Neuronal stem cell (in vitro differentiated cells): ENCODE measurements at regions not wholly inside any gene's neighbourhood (a gene's known extent, or its start where the extent isn't known, plus 50 kb on each side); places are given as distances from the start of the nearest gene placed in this dataset.

Source experiments
- DNase-seq: peaks from one replicate; pipeline ENCODE4 v3.0.0-alpha.2; 2013; ENCODE audit warnings: low spot score
- H2AFZ ChIP-seq: one replicate; pipeline ENCODE4 v1.6.1; 2013; ENCODE audit warnings: mild to moderate bottlenecking, low read length, inconsistent platforms
- H2AK5ac ChIP-seq: 2 replicates; pipeline ENCODE4 v1.6.1; 2013; ENCODE audit warnings: low read depth, mild to moderate bottlenecking, inconsistent platforms, low read length, moderate library complexity, mixed read lengths
- H2BK120ac ChIP-seq: 2 replicates; pipeline ENCODE4 v1.6.1; 2013; ENCODE audit warnings: low read depth, mild to moderate bottlenecking, inconsistent platforms, low read length, moderate library complexity, mixed read lengths
- H2BK12ac ChIP-seq: one replicate; pipeline ENCODE4 v1.6.1; 2013; ENCODE audit warnings: low read length, inconsistent platforms
- H2BK15ac ChIP-seq: 2 replicates; pipeline ENCODE4 v1.6.1; 2013; ENCODE audit warnings: mild to moderate bottlenecking, low read length, inconsistent platforms, mixed read lengths
- H2BK5ac ChIP-seq: one replicate; pipeline ENCODE4 v1.6.1; 2013; ENCODE audit warnings: inconsistent platforms, mild to moderate bottlenecking, low read length, moderate library complexity
- H3K14ac ChIP-seq: one replicate; pipeline ENCODE4 v1.6.1; 2013; ENCODE audit warnings: low read length, inconsistent platforms
- H3K18ac ChIP-seq: 2 replicates; pipeline ENCODE4 v1.6.1; 2013; ENCODE audit warnings: low read length, inconsistent platforms
- H3K23ac ChIP-seq: 2 replicates; pipeline ENCODE4 v1.6.1; 2013; ENCODE audit warnings: low read depth, mild to moderate bottlenecking, mixed read lengths, low read length, inconsistent platforms; ENCODE audit not compliant: poor library complexity
- H3K27ac ChIP-seq: replicated peaks from 3 replicates; pipeline ENCODE4 v1.5.1; 2013; ENCODE audit warnings: low read length, inconsistent platforms
- H3K27me3 ChIP-seq, 3 experiments: 2 replicates each; pipeline ENCODE4 v1.6.1; 2013; ENCODE audit warnings: low read length in 3 of 3, mild to moderate bottlenecking in 2 of 3, inconsistent platforms in 1 of 3, low read depth in 1 of 3, mixed read lengths in 1 of 3, moderate library complexity in 1 of 3; ENCODE audit not compliant: control insufficient read depth in 3 of 3, insufficient read depth in 3 of 3
- H3K36me3 ChIP-seq, 2 donors: replicated peaks in 1 of 2; 2 replicates each; pipeline ENCODE4 v1.6.1; 2013; ENCODE audit warnings: low read length in 2 of 2; ENCODE audit not compliant: control insufficient read depth in 2 of 2, insufficient read depth in 2 of 2
- H3K4ac ChIP-seq: 2 replicates; pipeline ENCODE4 v1.6.1; 2013; ENCODE audit warnings: inconsistent platforms, mild to moderate bottlenecking, low read length, moderate library complexity
- H3K4me1 ChIP-seq, 2 donors: 1 replicate in 1 of 2; 2 replicates in 1 of 2; pipeline ENCODE4 v1.6.1; 2013; ENCODE audit warnings: low read length in 2 of 2, low read depth in 1 of 2; ENCODE audit not compliant: control insufficient read depth in 2 of 2, insufficient read depth in 1 of 2
- H3K4me2 ChIP-seq: one replicate; pipeline ENCODE4 v1.6.1; 2013; ENCODE audit warnings: mild to moderate bottlenecking, low read length, inconsistent platforms; ENCODE audit not compliant: insufficient read depth, poor library complexity, severe bottlenecking
- H3K4me3 ChIP-seq, 2 donors: 2 replicates each; pipeline ENCODE4 v1.5.1; 2013; ENCODE audit warnings: low read length in 2 of 2, mild to moderate bottlenecking in 2 of 2, inconsistent platforms in 1 of 2, moderate library complexity in 1 of 2
- H3K79me1 ChIP-seq: one replicate; pipeline ENCODE4 v1.6.1; 2013; ENCODE audit warnings: low read depth, mild to moderate bottlenecking, inconsistent platforms, low read length, moderate library complexity
- H3K9ac ChIP-seq: one replicate; pipeline ENCODE4 v1.6.1; 2013; ENCODE audit warnings: mild to moderate bottlenecking, low read depth, low read length, inconsistent platforms; ENCODE audit not compliant: poor library complexity
- H3K9me3 ChIP-seq, 2 donors: replicated peaks in 1 of 2; 2 replicates each; pipeline versions ENCODE3 to v1.6.1; 2013; ENCODE audit warnings: low read length in 2 of 2, mild to moderate bottlenecking in 2 of 2, inconsistent platforms in 1 of 2, low read depth in 1 of 2, mixed read lengths in 1 of 2, moderate library complexity in 1 of 2; ENCODE audit not compliant: control insufficient read depth in 2 of 2, insufficient read depth in 1 of 2
- H4K8ac ChIP-seq: one replicate; pipeline ENCODE4 v1.6.1; 2013; ENCODE audit warnings: low read depth, mild to moderate bottlenecking, inconsistent platforms, low read length, moderate library complexity
- H4K91ac ChIP-seq: one replicate; pipeline ENCODE4 v1.6.1; 2013; ENCODE audit warnings: low read length, low read depth, mild to moderate bottlenecking, inconsistent platforms; ENCODE audit not compliant: poor library complexity
- WGBS, 2 donors: extraction: QIAGEN DNeasy Blood & Tissue Kit; methylation state at CpG; one replicate each; pipeline ENCODE4 v1.1.7; 2013; ENCODE audit warnings: missing lambda C conversion rate in 2 of 2, mixed read lengths in 1 of 2; ENCODE audit not compliant: insufficient read length in 2 of 2, insufficient replicate concordance in 1 of 2; ENCODE audit errors: extremely low coverage in 2 of 2; 5-methylcytosine and 5-hydroxymethylcytosine counted together

DNA sequence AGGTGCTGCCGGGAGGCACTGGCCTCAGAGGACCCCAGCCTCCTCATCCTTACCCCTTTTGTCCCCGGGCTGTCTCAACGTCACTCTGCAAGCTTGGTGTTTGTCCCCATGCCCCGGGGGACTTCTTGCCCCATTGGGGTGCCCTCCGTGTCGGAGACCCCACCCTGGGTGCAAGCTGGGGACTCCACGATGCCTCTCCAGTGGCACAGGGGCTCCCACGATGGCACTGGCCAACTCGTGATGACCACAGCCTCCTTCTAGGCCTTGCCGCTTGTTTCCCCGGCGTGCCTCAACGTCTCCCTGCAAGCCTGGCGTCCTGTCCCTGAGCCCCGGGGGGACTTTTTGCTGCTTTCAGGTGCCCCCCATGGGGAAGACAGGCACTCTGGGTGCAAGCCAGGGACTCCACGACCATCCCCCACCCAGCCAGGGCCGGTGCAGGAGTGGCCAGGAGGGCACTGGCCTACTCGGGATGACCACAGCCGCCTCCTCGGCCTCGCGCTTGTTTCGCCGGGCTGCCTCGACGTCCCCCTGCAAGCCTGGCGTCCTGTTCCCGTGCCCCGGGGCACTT, 237.0 kb downstream of the TUBA3C start:
- no peak overlapping the region for H4K91ac ChIP-seq
- no peak overlapping the region for H3K9ac ChIP-seq
- H3K36me3 ChIP-seq = no peaks in the 10 kb centered on the region
- H4K8ac ChIP-seq = no peak overlapping the region
- no peak overlapping the region for H2AK5ac ChIP-seq
- H3K27me3 ChIP-seq = no peaks in the 10 kb centered on the region
- H3K9me3 ChIP-seq = peaks cover 0 to 42% of the 10 kb centered on the region in 2 donors
- H3K27ac ChIP-seq = no peak overlapping the region
- no peak overlapping the region for H2AFZ ChIP-seq
- no peak overlapping the region for H2BK12ac ChIP-seq
- WGBS, 2 donors = no CpG with 5 or more reads among the region's 29 CpGs
- no peak overlapping the region for H3K4me3 ChIP-seq
- no peaks in the 10 kb centered on the region for H3K79me1 ChIP-seq
- no peaks in the 10 kb centered on the region for H3K4me1 ChIP-seq
- H3K18ac ChIP-seq = no peak overlapping the region
- no peak overlapping the region for H2BK120ac ChIP-seq
- H2BK15ac ChIP-seq = no peak overlapping the region
- H3K14ac ChIP-seq = peak overlapping the region; percentile 38
- no peak overlapping the region for H2BK5ac ChIP-seq
- no peak overlapping the region for H3K23ac ChIP-seq
- no peak overlapping the region for H3K4ac ChIP-seq
- H3K4me2 ChIP-seq = no peak overlapping the region
- DNase-seq = no peak

DNA sequence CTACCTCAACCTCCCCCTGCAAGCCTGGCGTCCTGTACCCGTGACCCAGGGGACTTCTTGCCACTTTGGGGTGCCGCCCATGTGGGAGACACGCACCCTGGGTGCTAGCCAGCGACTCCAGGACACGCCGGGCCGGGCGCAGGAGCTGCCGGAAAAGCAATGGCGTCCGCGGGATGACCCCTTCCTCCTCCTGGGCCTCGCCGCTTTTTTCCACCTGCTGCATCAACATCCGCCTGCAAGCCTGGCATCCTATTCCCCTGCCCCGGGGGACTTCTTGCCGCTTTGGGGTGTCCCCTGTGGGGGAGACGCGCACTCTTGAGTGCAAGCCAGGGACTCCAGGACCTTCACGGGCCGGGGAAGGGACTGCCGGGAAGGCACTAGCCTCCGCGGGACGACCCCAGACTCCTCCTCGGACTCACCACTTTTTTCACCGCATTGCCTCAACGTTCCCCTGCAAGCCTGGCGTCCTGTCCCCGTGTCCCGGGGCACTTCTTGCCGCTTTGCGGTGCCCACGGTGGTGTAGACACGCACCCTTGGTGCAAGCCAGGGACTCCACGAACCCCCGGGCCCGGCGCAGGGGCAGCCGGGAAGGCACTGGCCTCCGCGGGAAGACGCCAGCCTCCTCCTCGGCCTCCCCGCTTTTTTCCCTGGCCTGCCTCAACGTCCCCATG, 237.8 kb downstream of the TUBA3C start:
- H3K4me2 ChIP-seq = no peak overlapping the region
- H2BK120ac ChIP-seq = no peak overlapping the region
- H2AFZ ChIP-seq = peak overlapping the region; percentile 17
- no peak overlapping the region for H3K27ac ChIP-seq
- no peak overlapping the region for H2BK12ac ChIP-seq
- no peaks in the 10 kb centered on the region for H3K27me3 ChIP-seq
- no peaks in the 10 kb centered on the region for H3K36me3 ChIP-seq
- H4K91ac ChIP-seq = no peak overlapping the region
- H2BK15ac ChIP-seq = no peak overlapping the region
- H3K4ac ChIP-seq = no peak overlapping the region
- H3K18ac ChIP-seq = no peak overlapping the region
- no peak overlapping the region for H2BK5ac ChIP-seq
- peak overlapping the region in 1 of 2 donors; percentile 46 for H3K4me3 ChIP-seq
- no peaks in the 10 kb centered on the region for H3K79me1 ChIP-seq
- no peaks in the 10 kb centered on the region for H3K4me1 ChIP-seq
- H4K8ac ChIP-seq = no peak overlapping the region
- no peak overlapping the region for H2AK5ac ChIP-seq
- DNase-seq = no peak
- WGBS, 2 donors = no CpG with 5 or more reads among the region's 47 CpGs
- H3K9ac ChIP-seq = no peak overlapping the region
- H3K14ac ChIP-seq = no peak overlapping the region
- H3K9me3 ChIP-seq = peaks cover 0 to 39% of the 10 kb centered on the region in 2 donors
- H3K23ac ChIP-seq = no peak overlapping the region

DNA sequence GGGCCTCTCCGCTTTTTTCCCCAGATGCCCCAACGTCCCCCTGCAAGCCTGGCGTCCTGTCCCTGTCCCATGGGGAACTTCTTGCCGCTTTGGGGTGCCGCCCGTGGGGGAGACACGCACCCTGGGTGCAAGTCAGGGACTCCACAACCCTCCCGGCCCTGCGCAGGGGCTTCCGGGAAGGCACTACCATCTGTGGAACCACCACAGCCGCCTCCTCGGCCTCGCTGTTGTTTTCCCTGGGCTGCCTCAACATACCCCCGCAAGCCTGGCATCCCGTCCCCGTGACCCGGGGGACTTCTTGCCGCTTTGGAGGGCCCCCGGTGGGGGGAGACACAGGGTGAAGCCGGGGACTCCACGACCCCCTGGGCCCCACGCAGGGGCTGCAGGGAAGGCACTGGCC, 238.4 kb downstream of the TUBA3C start:
- H4K91ac ChIP-seq = no peak overlapping the region
- no peaks in the 10 kb centered on the region for H3K4me1 ChIP-seq
- no CpG with 5 or more reads among the region's 22 CpGs for WGBS, 2 donors

DNA sequence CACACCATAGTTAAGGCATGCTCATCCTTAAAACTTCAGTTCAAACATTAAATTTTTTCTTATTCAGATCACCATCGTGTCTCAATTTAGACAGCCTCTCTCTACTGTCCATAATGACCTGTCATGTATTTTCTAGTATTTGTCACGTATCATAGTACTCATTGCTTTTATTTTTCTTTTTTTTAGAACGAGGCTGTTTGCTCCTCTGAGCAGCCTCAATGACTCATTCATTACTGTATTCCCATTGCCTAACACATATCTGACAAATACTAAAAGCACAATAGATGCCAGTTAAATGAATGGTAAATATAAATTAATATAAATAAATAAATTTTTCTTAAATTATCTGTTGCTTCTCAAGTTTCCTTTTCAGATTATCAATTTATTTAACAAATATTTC, 245.5 kb downstream of the TUBA3C start:
- H4K8ac ChIP-seq = no peak overlapping the region
- no peak overlapping the region for H3K4me2 ChIP-seq
- no peaks in the 10 kb centered on the region for H3K4me1 ChIP-seq
- H2BK5ac ChIP-seq = no peak overlapping the region
- H3K27me3 ChIP-seq = no peaks in the 10 kb centered on the region
- no peaks in the 10 kb centered on the region for H3K79me1 ChIP-seq
- no peak overlapping the region for H3K9ac ChIP-seq
- H2BK120ac ChIP-seq = no peak overlapping the region
- H3K18ac ChIP-seq = no peak overlapping the region
- no peak overlapping the region for H3K14ac ChIP-seq
- H2AFZ ChIP-seq = no peak overlapping the region
- no peak overlapping the region for H3K23ac ChIP-seq
- no peak overlapping the region for H3K27ac ChIP-seq
- no peaks in the 10 kb centered on the region for H3K36me3 ChIP-seq
- no peak overlapping the region for H2BK12ac ChIP-seq
- H2AK5ac ChIP-seq = no peak overlapping the region
- no peak overlapping the region for H2BK15ac ChIP-seq
- no peak for DNase-seq
- WGBS, 2 donors = no CpG with 5 or more reads among the region's 3 CpGs
- H3K9me3 ChIP-seq = peaks cover 0 to 17% of the 10 kb centered on the region in 2 donors
- no peak overlapping the region for H3K4me3 ChIP-seq
- no peak overlapping the region for H4K91ac ChIP-seq
- no peak overlapping the region for H3K4ac ChIP-seq

More for the DNA sequence above, 238.4 kb downstream of the TUBA3C start:
- no peak overlapping the region for H3K4me3 ChIP-seq
- no peak overlapping the region for H2BK15ac ChIP-seq
- H2AFZ ChIP-seq = no peak overlapping the region
- no peak overlapping the region for H3K9ac ChIP-seq
- H2BK12ac ChIP-seq = no peak overlapping the region
- no peak overlapping the region for H3K27ac ChIP-seq
- H3K79me1 ChIP-seq = no peaks in the 10 kb centered on the region
- H3K4ac ChIP-seq = no peak overlapping the region
- no peak overlapping the region for H4K8ac ChIP-seq
- no peak overlapping the region for H3K4me2 ChIP-seq
- no peak overlapping the region for H2AK5ac ChIP-seq
- no peak overlapping the region for H3K14ac ChIP-seq
- H3K36me3 ChIP-seq = no peaks in the 10 kb centered on the region
- no peak overlapping the region for H2BK120ac ChIP-seq
- H3K9me3 ChIP-seq = peaks cover 0 to 33% of the 10 kb centered on the region in 2 donors
- no peaks in the 10 kb centered on the region for H3K27me3 ChIP-seq
- H3K18ac ChIP-seq = no peak overlapping the region
- DNase-seq = no peak
- H3K23ac ChIP-seq = no peak overlapping the region
- H2BK5ac ChIP-seq = no peak overlapping the region
